ENCODE measurements at regions not wholly inside any gene's neighbourhood (a gene's known extent, or its start where the extent isn't known, plus 50 kb on each side); places are given as distances from the start of the nearest gene placed in this dataset.
A peak's percentile ranks its signal among the peaks of the same experiment; 100 is the strongest.

GRCh38 chr14:29123017-29123416 is 356.4 kb downstream of the FOXG1 start:
- no peak overlapping the region for H3K4me3 ChIP-seq (ENCODE audit: low read length)
- no peak for TF ChIP-seq CTCF (IDR thresholded peaks at IDR 0.05; ENCODE audit: insufficient read depth, low read depth, low read length, missing control alignments)
- no peak for DNase-seq (ENCODE audit: low read depth)

GRCh38 chr14:29126361-29126760 is 359.8 kb downstream of the FOXG1 start:
- no peak for DNase-seq (ENCODE audit: low read depth)
- no peak for TF ChIP-seq CTCF (IDR thresholded peaks at IDR 0.05; ENCODE audit: insufficient read depth, low read depth, low read length, missing control alignments)
- no peak overlapping the region for H3K4me3 ChIP-seq (ENCODE audit: low read length)

GRCh38 chr14:29126865-29127264 is 360.3 kb downstream of the FOXG1 start:
- no peak for TF ChIP-seq CTCF (IDR thresholded peaks at IDR 0.05; ENCODE audit: insufficient read depth, low read depth, low read length, missing control alignments)
- no peak overlapping the region for H3K4me3 ChIP-seq (ENCODE audit: low read length)
- no peak for DNase-seq (ENCODE audit: low read depth)

- no peak overlapping the region for H3K4me3 ChIP-seq (ENCODE audit: low read length)
- no peak for TF ChIP-seq CTCF (IDR thresholded peaks at IDR 0.05; ENCODE audit: insufficient read depth, low read depth, low read length, missing control alignments)
- DNase-seq (ENCODE audit: low read depth) = no peak
Observed at GRCh38 chr14:29140016-29140415, 373.4 kb downstream of the FOXG1 start.

GRCh38 chr14:29144621-29145020 is 378.0 kb downstream of the FOXG1 start:
- TF ChIP-seq CTCF (IDR thresholded peaks at IDR 0.05; ENCODE audit: insufficient read depth, low read depth, low read length, missing control alignments) = no peak
- peak; percentile 16 for DNase-seq (ENCODE audit: low read depth)
- H3K4me3 ChIP-seq (ENCODE audit: low read length) = no peak overlapping the region

- TF ChIP-seq CTCF (IDR thresholded peaks at IDR 0.05; ENCODE audit: insufficient read depth, low read depth, low read length, missing control alignments) = no peak
- no peak overlapping the region for H3K4me3 ChIP-seq (ENCODE audit: low read length)
- DNase-seq (ENCODE audit: low read depth) = no peak
Observed at GRCh38 chr14:29148221-29148620, 381.6 kb downstream of the FOXG1 start.

- H3K4me3 ChIP-seq (ENCODE audit: low read length) = no peak overlapping the region
- no peak for DNase-seq (ENCODE audit: low read depth)
- no peak for TF ChIP-seq CTCF (IDR thresholded peaks at IDR 0.05; ENCODE audit: insufficient read depth, low read depth, low read length, missing control alignments)
Observed at GRCh38 chr14:29149798-29150197, 383.2 kb downstream of the FOXG1 start.
